CD4-positive, alpha-beta T cell treated with Interleukin-1 beta for 1 hour (primary cell): ENCODE measurements at regions not wholly inside any gene's neighbourhood (a gene's known extent, or its start where the extent isn't known, plus 50 kb on each side); places are given as distances from the start of the nearest gene placed in this dataset.
"Not testable (repeated sequence)": the region's sequence is repeated elsewhere in the genome, so short reads cannot be mapped to it uniquely, and the experiment has no call there.

ENCODE experiments used
- DNase-seq, 2 donors: peaks; one replicate each; pipeline ENCODE4 v3.0.0-alpha.2; 2020 to 2022

GRCh38 chr4:11111876-11112275 is 316.8 kb downstream of the HS3ST1 start:
- no peak for DNase-seq

DNA sequence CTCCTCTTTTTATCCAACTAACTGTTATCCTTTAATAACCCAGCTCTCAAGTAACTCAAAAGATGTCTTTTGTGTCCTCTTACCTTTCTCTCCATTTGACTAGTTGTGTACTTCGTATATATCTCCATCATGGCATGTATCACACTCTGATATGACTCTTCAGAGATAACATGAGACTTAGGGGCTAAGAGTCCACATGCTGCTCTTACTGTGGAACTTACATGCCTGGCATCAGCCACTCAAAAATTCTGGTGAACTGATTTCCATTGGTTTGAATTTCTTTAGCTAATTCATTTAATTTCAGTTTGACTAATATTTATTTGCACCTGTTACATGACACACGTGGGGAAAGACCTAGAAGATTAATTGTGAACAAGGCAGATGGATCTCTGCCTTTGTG is 317.3 kb downstream of the HS3ST1 start:
- DNase-seq: no peak

GRCh38 chr4:11106759-11107158 is 321.9 kb downstream of the HS3ST1 start:
- DNase-seq: no peak

- no peak for DNase-seq
Observed at GRCh38 chr4:11106190-11106589, 322.5 kb downstream of the HS3ST1 start.

DNA sequence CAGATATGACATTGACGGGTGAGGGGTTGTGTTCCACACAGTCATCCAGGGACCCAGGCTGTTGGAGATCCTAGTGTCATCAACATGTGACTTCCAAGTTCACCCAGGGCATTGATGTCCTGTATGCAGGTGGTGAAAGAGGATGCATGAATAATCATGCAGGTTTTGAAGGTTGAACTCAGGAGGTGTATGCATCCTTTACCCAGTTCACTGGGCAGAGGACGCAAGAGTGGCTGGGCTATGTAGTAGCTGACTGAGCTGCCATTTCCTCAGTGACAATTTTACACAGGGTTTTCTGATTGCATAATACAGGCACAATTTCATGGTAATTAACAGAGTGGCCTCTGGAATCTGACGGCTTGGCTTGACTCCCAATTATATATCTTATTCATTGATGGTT is 323.0 kb downstream of the HS3ST1 start:
- DNase-seq: no peak

DNA sequence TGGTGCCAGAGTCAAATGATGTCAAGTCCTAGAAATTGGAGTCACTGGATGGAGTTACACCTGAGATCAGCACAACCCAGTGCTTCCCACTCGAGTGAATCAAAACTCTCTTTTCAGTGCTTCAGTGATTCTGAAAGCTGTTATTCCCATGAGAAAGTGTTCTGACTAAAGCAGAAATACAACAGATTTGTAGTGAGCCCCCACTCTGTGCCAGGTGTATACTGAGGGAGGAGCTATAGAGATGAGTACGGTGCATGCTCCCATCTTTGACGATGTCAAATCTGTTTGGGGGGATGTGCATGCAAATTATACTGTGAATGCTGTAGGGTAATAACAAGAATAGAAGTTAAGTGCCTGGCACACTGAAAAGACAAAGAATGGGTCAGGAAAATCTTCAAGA is 330.2 kb downstream of the HS3ST1 start:
- peak in 1 of 2 donors; percentile 11 for DNase-seq

GRCh38 chr4:11097725-11098124 is 331.0 kb downstream of the HS3ST1 start:
- no peak for DNase-seq

- no peak for DNase-seq
Observed at GRCh38 chr4:11081006-11081405, 347.7 kb downstream of the HS3ST1 start.

- DNase-seq: no peak
Observed at GRCh38 chr4:11079171-11079570, 349.5 kb downstream of the HS3ST1 start.

- no peak for DNase-seq
Observed at GRCh38 chr4:11074581-11075241, 354.0 kb downstream of the HS3ST1 start.

- DNase-seq: no peak
Observed at GRCh38 chr4:11073621-11074051, 355.1 kb downstream of the HS3ST1 start.

- peak in 1 of 2 donors; percentile 1 for DNase-seq
Observed at GRCh38 chr4:11072999-11073398, 355.7 kb downstream of the HS3ST1 start.

GRCh38 chr4:11072463-11072862 is 356.2 kb downstream of the HS3ST1 start:
- no peak for DNase-seq

DNA sequence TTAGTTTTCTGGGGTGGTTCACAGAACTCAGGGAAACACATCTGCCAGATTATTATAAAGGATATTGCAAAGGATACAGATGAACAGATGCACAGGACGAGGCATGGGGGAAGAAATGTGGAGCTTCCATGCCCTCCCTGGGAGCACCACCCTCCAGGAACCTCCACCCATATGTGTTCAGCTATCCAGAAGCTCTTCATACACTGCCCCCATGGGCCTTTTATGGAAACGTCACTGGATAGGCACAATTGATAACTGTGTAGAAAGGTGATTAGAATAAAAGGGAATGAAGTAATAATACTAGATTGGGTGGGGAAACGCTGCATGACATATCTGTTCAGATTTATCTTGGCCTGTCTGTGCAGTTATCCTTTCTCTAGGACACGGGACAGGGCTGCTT is 357.9 kb downstream of the HS3ST1 start:
- no peak for DNase-seq

DNA sequence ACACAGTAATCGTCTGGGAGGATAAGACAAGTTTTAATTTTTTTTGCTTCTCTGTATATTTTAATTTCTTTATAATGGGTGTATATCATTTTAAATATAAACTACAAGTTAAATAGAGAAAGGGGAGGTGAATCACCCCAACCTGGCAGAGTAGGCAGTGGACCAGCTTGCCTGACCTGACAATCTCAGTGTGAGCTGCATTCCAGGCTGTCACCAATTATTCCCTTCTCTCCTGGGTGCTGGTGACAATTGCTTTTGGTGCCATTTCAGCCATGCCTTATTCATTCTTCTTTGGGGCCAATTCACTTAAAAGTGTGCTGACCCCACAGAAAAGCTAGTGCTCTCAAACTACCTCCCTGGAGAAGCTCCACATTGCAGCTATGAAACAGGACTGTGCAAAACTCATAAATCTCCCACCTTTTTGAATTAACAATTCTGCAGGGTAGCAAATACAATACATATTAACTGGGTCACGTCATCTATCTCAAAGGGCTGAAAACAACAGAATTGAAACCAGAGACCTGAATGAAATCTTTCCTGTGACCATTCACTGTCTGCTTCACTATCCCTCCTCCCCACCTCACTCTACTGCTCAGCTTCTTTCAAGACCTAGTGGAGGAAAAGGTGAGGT is 359.0 kb downstream of the HS3ST1 start:
- DNase-seq: no peak

DNA sequence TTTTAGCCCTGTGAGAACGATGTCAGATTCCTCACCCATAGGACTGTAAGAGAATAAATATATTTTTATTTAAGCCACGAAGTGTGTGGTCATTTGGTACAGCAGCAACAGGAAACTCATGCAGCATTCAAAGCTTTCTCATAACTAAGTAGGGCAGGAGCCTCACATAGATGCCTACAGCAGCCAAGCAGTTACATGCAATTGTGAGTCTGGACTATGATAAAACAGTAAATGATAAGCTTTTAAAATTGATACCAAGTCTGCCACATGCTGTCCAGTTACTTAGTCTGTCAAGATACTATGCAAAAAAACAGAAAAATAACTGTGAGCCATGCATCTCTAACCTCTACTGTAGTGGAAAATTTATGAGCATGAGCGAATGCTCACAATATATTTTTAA is 359.6 kb downstream of the HS3ST1 start:
- DNase-seq: no peak

DNA sequence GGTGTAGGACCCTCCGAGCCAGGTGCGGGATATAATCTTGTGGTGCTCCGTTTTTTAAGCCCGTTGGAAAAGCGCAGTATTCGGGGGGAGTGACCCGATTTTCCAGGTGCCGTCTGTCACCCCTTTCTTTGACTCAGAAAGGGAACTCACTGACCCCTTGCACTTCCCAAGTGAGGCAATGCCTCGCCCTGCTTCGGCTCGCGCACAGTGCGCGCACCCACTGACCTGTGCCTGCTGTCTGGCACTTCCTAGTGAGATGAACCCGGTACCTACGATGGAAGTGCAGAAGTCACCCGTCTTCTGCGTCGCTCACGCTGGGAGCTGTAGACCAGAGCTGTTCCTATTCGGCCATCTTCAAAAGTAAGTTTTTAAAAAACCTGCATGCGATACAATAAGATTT is 362.1 kb downstream of the HS3ST1 start:
- DNase-seq: not testable (repeated sequence)

DNA sequence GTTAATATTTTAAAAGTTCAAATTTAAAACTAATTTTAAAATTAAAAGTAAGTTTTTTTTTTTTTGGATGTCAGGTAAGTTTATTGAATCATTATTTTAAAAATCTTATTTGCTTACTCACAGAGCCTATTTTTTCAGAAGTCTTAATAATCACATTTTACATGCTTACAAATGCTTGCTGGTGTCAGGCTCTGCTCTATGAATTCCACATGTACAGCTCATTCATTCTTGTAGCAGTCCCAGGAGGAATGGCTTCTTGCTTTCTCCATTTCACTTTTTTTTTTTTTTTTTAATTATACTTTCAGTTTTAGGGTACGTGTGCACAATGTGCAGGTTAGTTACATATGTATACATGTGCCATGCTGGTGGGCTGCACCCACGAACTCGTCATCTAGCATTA is 368.1 kb downstream of the HS3ST1 start:
- DNase-seq: not testable (repeated sequence)

- not testable (repeated sequence) for DNase-seq
Observed at GRCh38 chr4:11054937-11055336, 370.4 kb upstream of the CLNK start.

- DNase-seq: no peak
Observed at GRCh38 chr4:11053601-11054220, 369.1 kb upstream of the CLNK start.

- DNase-seq: no peak
Observed at GRCh38 chr4:11051181-11051580, 366.6 kb upstream of the CLNK start.

GRCh38 chr4:11050766-11051165 is 366.2 kb upstream of the CLNK start:
- no peak for DNase-seq

DNA sequence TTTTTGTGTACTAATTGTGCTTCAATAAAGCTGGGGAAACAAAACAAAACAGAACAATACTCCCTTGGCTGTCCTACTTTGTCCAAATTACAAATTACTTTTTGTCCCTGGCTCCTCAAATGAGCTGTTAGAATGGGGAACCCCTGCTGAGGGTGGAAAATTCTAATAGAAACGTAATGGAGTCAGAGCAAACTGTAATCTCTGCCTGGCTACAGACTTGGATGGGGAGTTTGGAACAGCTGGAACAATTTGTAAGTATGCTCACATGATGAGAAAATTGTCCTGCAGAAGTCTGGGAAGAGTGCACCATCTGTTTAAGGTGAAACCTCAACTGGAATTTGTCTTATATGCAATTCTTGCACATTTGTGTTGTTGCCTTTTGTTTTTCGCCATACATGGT is 364.4 kb upstream of the CLNK start:
- DNase-seq: no peak

DNA sequence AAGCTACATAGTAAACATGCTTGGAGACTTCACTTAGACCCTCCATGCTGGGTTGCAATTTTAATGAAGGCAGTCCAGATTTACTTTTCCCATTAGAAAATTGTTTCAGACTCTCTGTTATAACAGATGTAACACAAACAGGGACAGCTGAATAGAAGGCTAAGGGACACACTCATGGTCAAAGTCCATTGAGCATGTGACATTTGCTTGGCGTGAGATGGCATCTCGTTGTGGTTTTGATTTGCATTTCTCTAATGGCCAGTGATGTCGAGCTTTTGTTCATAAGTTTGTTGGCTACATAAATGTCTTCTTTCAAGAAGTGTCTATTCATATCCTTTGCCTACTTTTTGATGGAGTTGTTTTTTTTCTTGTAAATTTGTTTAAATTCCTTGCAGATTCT is 358.2 kb upstream of the CLNK start:
- DNase-seq: no peak
